AG09309 (cell line): ENCODE measurements at regions not wholly inside any gene's neighbourhood (a gene's known extent, or its start where the extent isn't known, plus 50 kb on each side); places are given as distances from the start of the nearest gene placed in this dataset.
"Not testable (repeated sequence)": the region's sequence is repeated elsewhere in the genome, so short reads cannot be mapped to it uniquely, and the experiment has no call there.

Experiments
- DNase-seq: peaks from one replicate; pipeline ENCODE4 v3.0.0-alpha.2; 2010; ENCODE audit warnings: low read depth
- H3K4me3 ChIP-seq: 2 replicates; pipeline ENCODE4 v1.5.1; 2011; ENCODE audit warnings: mild to moderate bottlenecking, low read depth, low read length, moderate library complexity; ENCODE audit not compliant: control insufficient read depth
- CTCF ChIP-seq: IDR thresholded peaks from 2 replicates; pipeline ENCODE4 v1.5.1; 2011; ENCODE audit warnings: mild to moderate bottlenecking, low read depth, low read length, inconsistent platforms; ENCODE audit not compliant: insufficient read depth, control insufficient read depth; ENCODE audit errors: missing control alignments

GRCh38 chr6:154622618-154623336 lies 110.4 kb upstream of the SCAF8 start:
- no peak for DNase-seq
- no peak for TF ChIP-seq CTCF
- H3K4me3 ChIP-seq, result no peak overlapping the region

GRCh38 chr6:154623391-154623790 lies 109.8 kb upstream of the SCAF8 start:
- no peak overlapping the region for H3K4me3 ChIP-seq
- DNase-seq, result no peak
- TF ChIP-seq CTCF, result no peak

GRCh38 chr6:154624038-154624599 lies 109.1 kb upstream of the SCAF8 start:
- DNase-seq, result no peak
- no peak for TF ChIP-seq CTCF
- no peak overlapping the region for H3K4me3 ChIP-seq

- DNase-seq, result not testable (repeated sequence)
These were observed 108.5 kb upstream of the SCAF8 start for GRCh38 chr6:154624727-154625126.

GRCh38 chr6:154625721-154626120 lies 107.5 kb upstream of the SCAF8 start:
- H3K4me3 ChIP-seq, result no peak overlapping the region
- no peak for DNase-seq
- TF ChIP-seq CTCF, result no peak

More at GRCh38 chr6:154624727-154625126, 108.5 kb upstream of the SCAF8 start:
- H3K4me3 ChIP-seq, result not testable (repeated sequence)

GRCh38 chr6:154629127-154629526 lies 104.1 kb upstream of the SCAF8 start:
- TF ChIP-seq CTCF, result no peak
- no peak overlapping the region for H3K4me3 ChIP-seq
- no peak for DNase-seq

GRCh38 chr6:154632119-154632518 lies 101.1 kb upstream of the SCAF8 start:
- no peak overlapping the region for H3K4me3 ChIP-seq

More at GRCh38 chr6:154632119-154632518, 101.1 kb upstream of the SCAF8 start:
- TF ChIP-seq CTCF, result no peak
- no peak for DNase-seq
